WTC11 (cell line): ENCODE measurements at regions not wholly inside any gene's neighbourhood (a gene's known extent, or its start where the extent isn't known, plus 50 kb on each side); places are given as distances from the start of the nearest gene placed in this dataset.
A peak's percentile ranks its signal among the peaks of the same experiment; 100 is the strongest.

Experiments
- ATAC-seq: fragments of 200-7000 bp; cut with Tn5 transposase; 2 replicates; pipeline ENCODE4 v1.10.0; 2021; ENCODE audit warnings: mild to moderate bottlenecking, moderate library complexity
- CTCF ChIA-PET: fragments of 300-600 bp; sonication (Branson Sonifier 250); formaldehyde crosslinking; loops from one replicate; lab custom pipeline; 2021; ENCODE audit warnings: antibody characterized with exemption; lab: Charles Lee
- POLR2A ChIA-PET: fragments of 350-600 bp; sonication (Branson Sonifier 250); formaldehyde crosslinking; loops from one replicate; lab custom pipeline; 2021; ENCODE audit warnings: antibody characterized with exemption; lab: Charles Lee
- DNase-seq: peaks from one replicate; pipeline ENCODE4 v3.0.0; 2021; ENCODE audit warnings: low spot score
- H3K27ac Mint-ChIP-seq: 2 replicates; pipeline ENCODE4 v1.8.0; 2021; ENCODE audit warnings: mixed read lengths
- H3K27me3 Mint-ChIP-seq: 2 replicates; pipeline ENCODE4 v1.8.0; 2021; ENCODE audit warnings: low read depth, mild to moderate bottlenecking, moderate library complexity, mixed read lengths
- H3K36me3 Mint-ChIP-seq: 2 replicates; pipeline ENCODE4 v1.8.0; 2021; ENCODE audit warnings: mixed read lengths
- H3K4me1 Mint-ChIP-seq: 2 replicates; pipeline ENCODE4 v1.8.0; 2022; ENCODE audit warnings: mixed read lengths
- H3K4me3 Mint-ChIP-seq: 2 replicates; pipeline ENCODE4 v1.8.0; 2021; ENCODE audit warnings: mild to moderate bottlenecking, moderate library complexity, mixed read lengths
- H3K9me3 Mint-ChIP-seq: 2 replicates; pipeline ENCODE4 v1.8.0; 2021; ENCODE audit warnings: mixed read lengths
- GTF2I ChIP-seq: fragments of 250-450 bp; sonication (Bioruptor Pico); conservative IDR thresholded peaks from 2 replicates; pipeline ENCODE4 v1.4.0; 2021; ENCODE audit warnings: mild to moderate bottlenecking
- TF ChIP-seq, protein P1 (sequence below): sonication (generic); formaldehyde crosslinking; IDR thresholded peaks from 2 replicates; pipeline ENCODE4 v1.8.0; 2023; ENCODE audit warnings: mild to moderate bottlenecking, missing genetic modification reagents
- TF ChIP-seq, protein P2 (sequence below): sonication (generic); formaldehyde crosslinking; IDR thresholded peaks from 2 replicates; pipeline ENCODE4 v1.8.1; 2022; ENCODE audit warnings: low read depth, missing genetic modification reagents, borderline replicate concordance
- TF ChIP-seq, protein P3 (sequence below): sonication (generic); formaldehyde crosslinking; IDR thresholded peaks from 2 replicates; pipeline ENCODE4 v1.8.0; 2022; ENCODE audit warnings: mild to moderate bottlenecking, missing genetic modification reagents
- TF ChIP-seq, protein P4 (sequence below): fragments of 250-450 bp; sonication (Bioruptor Pico); conservative IDR thresholded peaks from 2 replicates; pipeline ENCODE4 v1.9.0; 2021; ENCODE audit warnings: mild to moderate bottlenecking
- TF ChIP-seq, protein P5 (sequence below): sonication (generic); formaldehyde crosslinking; IDR thresholded peaks from 2 replicates; pipeline ENCODE4 v1.8.0; 2022; ENCODE audit warnings: mild to moderate bottlenecking, missing genetic modification reagents
- TF ChIP-seq, protein P6 (sequence below): fragments of 200-600 bp; IDR thresholded peaks from 2 replicates; pipeline ENCODE4 v1.8.0; 2022; ENCODE audit warnings: antibody characterized with exemption
- TF ChIP-seq, protein P7 (sequence below): sonication (generic); formaldehyde crosslinking; IDR thresholded peaks from 2 replicates; pipeline ENCODE4 v1.8.1; 2022; ENCODE audit warnings: missing genetic modification reagents, borderline replicate concordance

DNA sequence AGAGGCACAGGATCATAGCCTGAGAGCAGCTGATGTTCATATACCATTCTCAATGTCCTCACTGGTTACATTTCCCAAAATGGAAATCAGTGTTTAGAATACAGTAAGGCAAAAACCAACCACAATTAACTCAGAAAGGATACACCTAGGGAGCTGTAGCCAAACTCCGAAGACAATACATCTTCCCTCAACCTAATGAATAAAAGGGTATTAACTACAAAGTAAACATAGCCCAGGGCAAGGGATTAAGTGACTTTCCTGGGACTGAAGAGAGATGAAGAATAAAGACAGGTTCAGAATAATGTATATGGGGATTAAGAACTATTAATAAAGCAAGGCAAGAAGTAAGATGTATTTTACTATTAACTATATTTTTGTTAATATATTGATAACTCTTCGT lies 79.5 kb downstream of the RPS29 start (continued):
- TF ChIP-seq, protein P1, sequence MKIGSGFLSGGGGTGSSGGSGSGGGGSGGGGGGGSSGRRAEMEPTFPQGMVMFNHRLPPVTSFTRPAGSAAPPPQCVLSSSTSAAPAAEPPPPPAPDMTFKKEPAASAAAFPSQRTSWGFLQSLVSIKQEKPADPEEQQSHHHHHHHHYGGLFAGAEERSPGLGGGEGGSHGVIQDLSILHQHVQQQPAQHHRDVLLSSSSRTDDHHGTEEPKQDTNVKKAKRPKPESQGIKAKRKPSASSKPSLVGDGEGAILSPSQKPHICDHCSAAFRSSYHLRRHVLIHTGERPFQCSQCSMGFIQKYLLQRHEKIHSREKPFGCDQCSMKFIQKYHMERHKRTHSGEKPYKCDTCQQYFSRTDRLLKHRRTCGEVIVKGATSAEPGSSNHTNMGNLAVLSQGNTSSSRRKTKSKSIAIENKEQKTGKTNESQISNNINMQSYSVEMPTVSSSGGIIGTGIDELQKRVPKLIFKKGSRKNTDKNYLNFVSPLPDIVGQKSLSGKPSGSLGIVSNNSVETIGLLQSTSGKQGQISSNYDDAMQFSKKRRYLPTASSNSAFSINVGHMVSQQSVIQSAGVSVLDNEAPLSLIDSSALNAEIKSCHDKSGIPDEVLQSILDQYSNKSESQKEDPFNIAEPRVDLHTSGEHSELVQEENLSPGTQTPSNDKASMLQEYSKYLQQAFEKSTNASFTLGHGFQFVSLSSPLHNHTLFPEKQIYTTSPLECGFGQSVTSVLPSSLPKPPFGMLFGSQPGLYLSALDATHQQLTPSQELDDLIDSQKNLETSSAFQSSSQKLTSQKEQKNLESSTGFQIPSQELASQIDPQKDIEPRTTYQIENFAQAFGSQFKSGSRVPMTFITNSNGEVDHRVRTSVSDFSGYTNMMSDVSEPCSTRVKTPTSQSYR (CRISPR knock-in tag) = no peak
- TF ChIP-seq, protein P2, sequence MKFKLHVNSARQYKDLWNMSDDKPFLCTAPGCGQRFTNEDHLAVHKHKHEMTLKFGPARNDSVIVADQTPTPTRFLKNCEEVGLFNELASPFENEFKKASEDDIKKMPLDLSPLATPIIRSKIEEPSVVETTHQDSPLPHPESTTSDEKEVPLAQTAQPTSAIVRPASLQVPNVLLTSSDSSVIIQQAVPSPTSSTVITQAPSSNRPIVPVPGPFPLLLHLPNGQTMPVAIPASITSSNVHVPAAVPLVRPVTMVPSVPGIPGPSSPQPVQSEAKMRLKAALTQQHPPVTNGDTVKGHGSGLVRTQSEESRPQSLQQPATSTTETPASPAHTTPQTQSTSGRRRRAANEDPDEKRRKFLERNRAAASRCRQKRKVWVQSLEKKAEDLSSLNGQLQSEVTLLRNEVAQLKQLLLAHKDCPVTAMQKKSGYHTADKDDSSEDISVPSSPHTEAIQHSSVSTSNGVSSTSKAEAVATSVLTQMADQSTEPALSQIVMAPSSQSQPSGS (CRISPR knock-in tag) = no peak

DNA sequence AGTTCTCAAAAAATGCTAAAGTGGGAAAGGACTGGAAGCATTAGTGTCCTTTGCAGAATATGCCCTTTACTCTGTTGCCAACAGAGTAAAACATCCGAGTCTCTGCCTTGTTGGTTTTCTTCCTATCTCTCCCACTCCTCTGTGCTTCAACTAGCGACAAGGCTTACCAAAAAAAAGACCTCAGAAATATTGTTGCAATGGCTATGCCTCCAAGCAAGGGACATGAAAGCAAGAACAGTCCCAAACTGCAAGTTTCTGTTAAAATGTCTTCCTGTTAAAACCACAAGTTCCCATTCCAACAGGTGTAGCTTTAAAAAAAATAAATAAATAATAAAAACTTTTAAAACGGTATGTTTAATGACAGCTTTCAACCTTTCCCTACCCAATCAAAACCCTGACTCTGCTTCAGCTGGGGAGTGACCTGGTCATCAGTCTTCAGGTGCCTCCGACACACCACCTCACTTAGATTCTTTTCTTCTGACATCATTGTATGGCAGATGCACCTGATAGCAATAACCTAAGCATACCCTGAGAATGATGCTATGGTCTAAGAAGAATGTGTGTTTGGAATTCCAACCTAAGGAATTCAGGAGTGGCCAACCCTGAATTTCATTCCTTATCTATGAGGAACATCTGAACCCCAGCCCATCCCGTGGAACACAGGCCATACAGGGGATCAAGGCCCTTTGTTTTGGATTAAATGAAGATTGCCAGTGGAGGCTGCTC lies 81.0 kb downstream of the RPS29 start:
- Mint-ChIP-seq H3K27ac (no peak overlapping the region), H3K9me3 (peaks cover 15% of the 10 kb centered on the region), H3K4me3 (no peak overlapping the region), H3K36me3 (peaks cover 4% of the 10 kb centered on the region; the same call in 1 of the 2 replicates), H3K27me3 (peaks cover 16% of the 10 kb centered on the region), H3K4me1 (peaks cover 18% of the 10 kb centered on the region)
- ChIA-PET POLR2A (no interaction called here), CTCF (interaction anchor here (1.6 kb wide), 1 partner anchor 46 kb away, joined by 3 read pairs; no protein-coding TSS in a partner anchor)
- ATAC-seq = no peak; the same call in 1 of the 2 replicates
- DNase-seq = no peak
- TF ChIP-seq, protein P3, sequence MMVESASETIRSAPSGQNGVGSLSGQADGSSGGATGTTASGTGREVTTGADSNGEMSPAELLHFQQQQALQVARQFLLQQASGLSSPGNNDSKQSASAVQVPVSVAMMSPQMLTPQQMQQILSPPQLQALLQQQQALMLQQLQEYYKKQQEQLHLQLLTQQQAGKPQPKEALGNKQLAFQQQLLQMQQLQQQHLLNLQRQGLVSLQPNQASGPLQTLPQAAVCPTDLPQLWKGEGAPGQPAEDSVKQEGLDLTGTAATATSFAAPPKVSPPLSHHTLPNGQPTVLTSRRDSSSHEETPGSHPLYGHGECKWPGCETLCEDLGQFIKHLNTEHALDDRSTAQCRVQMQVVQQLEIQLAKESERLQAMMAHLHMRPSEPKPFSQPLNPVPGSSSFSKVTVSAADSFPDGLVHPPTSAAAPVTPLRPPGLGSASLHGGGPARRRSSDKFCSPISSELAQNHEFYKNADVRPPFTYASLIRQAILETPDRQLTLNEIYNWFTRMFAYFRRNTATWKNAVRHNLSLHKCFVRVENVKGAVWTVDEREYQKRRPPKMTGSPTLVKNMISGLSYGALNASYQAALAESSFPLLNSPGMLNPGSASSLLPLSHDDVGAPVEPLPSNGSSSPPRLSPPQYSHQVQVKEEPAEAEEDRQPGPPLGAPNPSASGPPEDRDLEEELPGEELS (CRISPR knock-in tag) = no peak
- TF ChIP-seq, protein P4, sequence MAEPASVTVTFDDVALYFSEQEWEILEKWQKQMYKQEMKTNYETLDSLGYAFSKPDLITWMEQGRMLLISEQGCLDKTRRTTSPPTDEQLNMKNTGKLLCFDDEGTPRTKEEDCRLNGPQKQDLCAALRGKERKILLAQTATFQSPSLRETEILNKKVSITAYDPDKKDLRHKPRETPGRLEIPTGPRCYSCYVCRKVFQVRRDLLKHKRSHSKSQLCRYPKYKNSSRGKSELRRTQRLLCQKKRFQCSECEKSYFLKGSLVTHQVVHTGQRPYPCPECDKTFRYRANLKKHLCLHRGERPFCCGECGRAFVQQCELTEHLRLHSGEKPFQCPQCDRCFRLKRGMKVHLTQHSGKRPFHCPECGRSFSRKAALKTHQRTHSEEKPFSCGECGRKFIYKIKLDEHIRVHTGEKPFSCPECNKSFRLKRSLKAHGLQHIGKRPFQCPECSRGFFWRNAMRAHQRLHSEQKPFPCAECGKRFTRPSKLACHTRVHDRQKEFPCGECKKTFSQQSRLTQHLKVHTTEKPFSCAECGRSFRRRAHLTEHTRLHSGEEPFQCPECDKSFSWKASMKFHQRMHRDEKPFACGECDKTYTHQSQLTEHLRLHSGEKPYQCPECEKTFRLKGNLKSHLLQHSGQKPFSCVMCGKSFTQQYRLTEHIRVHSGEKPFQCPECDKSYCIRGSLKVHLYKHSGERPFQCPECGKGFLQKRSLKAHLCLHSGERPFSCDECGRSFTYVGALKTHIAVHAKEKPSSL = no peak
- TF ChIP-seq, protein P5, sequence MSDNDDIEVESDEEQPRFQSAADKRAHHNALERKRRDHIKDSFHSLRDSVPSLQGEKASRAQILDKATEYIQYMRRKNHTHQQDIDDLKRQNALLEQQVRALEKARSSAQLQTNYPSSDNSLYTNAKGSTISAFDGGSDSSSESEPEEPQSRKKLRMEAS (CRISPR knock-in tag) = no peak

DNA sequence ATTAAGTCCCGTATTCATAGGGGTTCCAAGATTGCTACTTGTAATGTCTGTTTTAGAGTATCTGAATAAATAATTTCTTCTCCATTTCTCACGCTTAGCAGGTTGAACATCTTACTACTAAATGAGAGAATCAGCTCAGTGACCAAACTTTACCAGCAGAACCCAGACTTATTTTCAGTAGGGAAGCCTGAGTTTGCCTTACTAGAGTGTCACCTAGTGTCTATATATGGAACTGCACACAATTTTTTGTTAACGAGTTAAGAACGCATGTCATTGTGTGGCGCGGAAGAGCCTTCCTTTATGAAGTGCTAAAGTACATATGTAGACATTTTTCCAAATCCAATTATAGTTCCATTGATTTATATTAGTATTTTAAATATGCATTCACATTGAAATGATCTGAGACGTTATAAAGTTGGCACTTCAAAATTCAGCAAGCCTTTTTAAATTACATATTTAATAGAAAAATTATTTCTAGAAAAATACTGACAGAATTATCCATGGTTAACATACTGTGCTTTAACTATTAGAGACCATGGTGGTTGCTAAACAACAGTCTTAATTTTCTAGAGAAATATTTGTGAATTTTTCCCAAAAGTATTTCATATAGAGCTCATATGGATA lies 88.3 kb downstream of the RPS29 start:
- Mint-ChIP-seq H3K36me3 (no peaks in the 10 kb centered on the region), H3K4me1 (peaks cover 17% of the 10 kb centered on the region), H3K4me3 (no peak overlapping the region), H3K27ac (no peak overlapping the region), H3K9me3 (no peaks in the 10 kb centered on the region), H3K27me3 (no peaks in the 10 kb centered on the region; the same call in none of the 2 replicates)
- DNase-seq = no peak
- ChIA-PET POLR2A (no interaction called here), CTCF (interaction anchor here (0.6 to 7.2 kb wide), 29 partner anchors 9 to 375 kb away, joined by 3 to 126 read pairs (median 3); no protein-coding TSS in a partner anchor)
- TF ChIP-seq, protein P6, sequence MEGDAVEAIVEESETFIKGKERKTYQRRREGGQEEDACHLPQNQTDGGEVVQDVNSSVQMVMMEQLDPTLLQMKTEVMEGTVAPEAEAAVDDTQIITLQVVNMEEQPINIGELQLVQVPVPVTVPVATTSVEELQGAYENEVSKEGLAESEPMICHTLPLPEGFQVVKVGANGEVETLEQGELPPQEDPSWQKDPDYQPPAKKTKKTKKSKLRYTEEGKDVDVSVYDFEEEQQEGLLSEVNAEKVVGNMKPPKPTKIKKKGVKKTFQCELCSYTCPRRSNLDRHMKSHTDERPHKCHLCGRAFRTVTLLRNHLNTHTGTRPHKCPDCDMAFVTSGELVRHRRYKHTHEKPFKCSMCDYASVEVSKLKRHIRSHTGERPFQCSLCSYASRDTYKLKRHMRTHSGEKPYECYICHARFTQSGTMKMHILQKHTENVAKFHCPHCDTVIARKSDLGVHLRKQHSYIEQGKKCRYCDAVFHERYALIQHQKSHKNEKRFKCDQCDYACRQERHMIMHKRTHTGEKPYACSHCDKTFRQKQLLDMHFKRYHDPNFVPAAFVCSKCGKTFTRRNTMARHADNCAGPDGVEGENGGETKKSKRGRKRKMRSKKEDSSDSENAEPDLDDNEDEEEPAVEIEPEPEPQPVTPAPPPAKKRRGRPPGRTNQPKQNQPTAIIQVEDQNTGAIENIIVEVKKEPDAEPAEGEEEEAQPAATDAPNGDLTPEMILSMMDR = peak; percentile 84
- no peak for TF ChIP-seq GTF2I (CRISPR knock-in tag)
- TF ChIP-seq, protein P7, sequence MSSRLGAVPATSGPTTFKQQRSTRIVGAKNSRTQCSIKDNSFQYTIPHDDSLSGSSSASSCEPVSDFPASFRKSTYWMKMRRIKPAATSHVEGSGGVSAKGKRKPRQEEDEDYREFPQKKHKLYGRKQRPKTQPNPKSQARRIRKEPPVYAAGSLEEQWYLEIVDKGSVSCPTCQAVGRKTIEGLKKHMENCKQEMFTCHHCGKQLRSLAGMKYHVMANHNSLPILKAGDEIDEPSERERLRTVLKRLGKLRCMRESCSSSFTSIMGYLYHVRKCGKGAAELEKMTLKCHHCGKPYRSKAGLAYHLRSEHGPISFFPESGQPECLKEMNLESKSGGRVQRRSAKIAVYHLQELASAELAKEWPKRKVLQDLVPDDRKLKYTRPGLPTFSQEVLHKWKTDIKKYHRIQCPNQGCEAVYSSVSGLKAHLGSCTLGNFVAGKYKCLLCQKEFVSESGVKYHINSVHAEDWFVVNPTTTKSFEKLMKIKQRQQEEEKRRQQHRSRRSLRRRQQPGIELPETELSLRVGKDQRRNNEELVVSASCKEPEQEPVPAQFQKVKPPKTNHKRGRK = no peak
- peak; percentile 63 for ATAC-seq
